Hepatocyte (in vitro differentiated cells): ENCODE measurements at regions not wholly inside any gene's neighbourhood (a gene's known extent, or its start where the extent isn't known, plus 50 kb on each side); places are given as distances from the start of the nearest gene placed in this dataset.

Source experiments
- CTCF ChIP-seq: fragments of 200-600 bp; sonication (generic); IDR thresholded peaks from 2 replicates; pipeline ENCODE4 v1.5.1; 2016; ENCODE audit warnings: antibody characterized with exemption, mild to moderate bottlenecking; ENCODE audit not compliant: poor library complexity
- EZH2 ChIP-seq: fragments of 200-600 bp; sonication (generic); IDR thresholded peaks from 2 replicates; pipeline ENCODE4 v1.6.1; 2016; ENCODE audit warnings: antibody characterized with exemption, mild to moderate bottlenecking, borderline replicate concordance
- EZH2phosphoT487 ChIP-seq: fragments of 200-600 bp; sonication (generic); IDR thresholded peaks from one replicate; pipeline ENCODE4 v1.6.1; 2018; ENCODE audit warnings: antibody characterized with exemption, mild to moderate bottlenecking, low read depth, moderate library complexity; ENCODE audit not compliant: unreplicated experiment, severe bottlenecking

GRCh38 chr10:117662751-117663540 is 120.4 kb downstream of the EMX2 start:
- TF ChIP-seq CTCF, result no peak
- no peak for TF ChIP-seq EZH2
- no peak for TF ChIP-seq EZH2phosphoT487
